Testis (tissue), 2 donors: ENCODE measurements at regions not wholly inside any gene's neighbourhood (a gene's known extent, or its start where the extent isn't known, plus 50 kb on each side); places are given as distances from the start of the nearest gene placed in this dataset.

Source experiments
- DNase-seq: peaks from one replicate; pipeline ENCODE4 v3.0.0-alpha.2; 2019
- H3K27ac ChIP-seq, 2 donors: fragments of 200-600 bp; sonication (generic); one replicate each; pipeline ENCODE4 v1.5.1; 2019
- H3K27me3 ChIP-seq: fragments of 200-600 bp; sonication (generic); one replicate; pipeline ENCODE4 v1.5.1; 2019
- H3K36me3 ChIP-seq: fragments of 200-600 bp; sonication (generic); one replicate; pipeline ENCODE4 v1.5.1; 2017; ENCODE audit warnings: low read depth; ENCODE audit errors: missing control alignments
- H3K4me1 ChIP-seq: fragments of 200-600 bp; sonication (generic); one replicate; pipeline ENCODE4 v1.5.1; 2019
- H3K4me3 ChIP-seq, 2 donors: fragments of 200-600 bp; sonication (generic); one replicate each; pipeline ENCODE4 v1.5.1; 2017 to 2019
- H3K9me3 ChIP-seq: fragments of 200-600 bp; sonication (generic); one replicate; pipeline ENCODE4 v1.5.1; 2017
- POLR2A ChIP-seq: fragments of 450-650 bp; IDR thresholded peaks from one replicate; pipeline ENCODE4 v1.6.1; 2017; ENCODE audit warnings: antibody characterized with exemption, mild to moderate bottlenecking, moderate library complexity
- WGBS, 2 donors: methylation state at CpG; one replicate each; pipeline ENCODE4 v1.1.5; 2018; 5-methylcytosine and 5-hydroxymethylcytosine counted together
- intact Hi-C: fragments of 100-400 bp; cut with DNase I; formaldehyde crosslinking; loops from one replicate; pipeline ENCODE4 v1.15.1; 2023; ENCODE audit warnings: low total_unique reads
- TF ChIP-seq, protein P1 (sequence below), 3 experiments: fragments of 450-650 bp in 2 of 3; fragments of 200-600 bp in 1 of 3; sonication (generic) in 1 of 3; IDR thresholded peaks; one replicate each; pipeline ENCODE4 v1.5.1; 2016 to 2019; ENCODE audit warnings: antibody characterized with exemption in 3 of 3, mild to moderate bottlenecking in 2 of 3, moderate library complexity in 1 of 3

DNA sequence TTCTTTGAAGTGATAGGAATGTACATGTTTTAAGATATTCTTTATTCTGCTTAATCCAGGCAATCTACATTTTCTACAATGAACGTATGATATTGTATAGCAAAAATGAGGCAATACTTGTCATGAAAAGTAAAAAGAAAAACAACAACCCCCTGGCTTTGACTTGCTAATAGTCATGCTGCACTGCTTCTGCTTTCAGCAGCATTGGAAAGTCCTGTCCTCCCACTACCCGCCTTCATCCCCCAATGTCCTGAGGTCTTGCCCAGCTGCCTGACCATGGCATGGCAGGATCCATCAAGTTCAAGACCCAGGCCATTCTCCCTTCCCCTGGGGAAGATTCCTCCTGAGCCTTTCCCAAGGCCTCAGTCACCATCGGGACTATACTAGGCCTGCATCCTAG, 156.5 kb downstream of the SH3BGRL2 start:
- Histone ChIP-seq H3K27ac (no peak overlapping the region), H3K9me3 (no peaks in the 10 kb centered on the region), H3K4me1 (no peaks in the 10 kb centered on the region), H3K27me3 (no peaks in the 10 kb centered on the region), H3K4me3 (no peak overlapping the region), H3K36me3 (no peaks in the 10 kb centered on the region)
- DNase-seq, result no peak
- intact Hi-C loops, result no loop called here
- no peak for TF ChIP-seq POLR2A
- TF ChIP-seq, protein P1, sequence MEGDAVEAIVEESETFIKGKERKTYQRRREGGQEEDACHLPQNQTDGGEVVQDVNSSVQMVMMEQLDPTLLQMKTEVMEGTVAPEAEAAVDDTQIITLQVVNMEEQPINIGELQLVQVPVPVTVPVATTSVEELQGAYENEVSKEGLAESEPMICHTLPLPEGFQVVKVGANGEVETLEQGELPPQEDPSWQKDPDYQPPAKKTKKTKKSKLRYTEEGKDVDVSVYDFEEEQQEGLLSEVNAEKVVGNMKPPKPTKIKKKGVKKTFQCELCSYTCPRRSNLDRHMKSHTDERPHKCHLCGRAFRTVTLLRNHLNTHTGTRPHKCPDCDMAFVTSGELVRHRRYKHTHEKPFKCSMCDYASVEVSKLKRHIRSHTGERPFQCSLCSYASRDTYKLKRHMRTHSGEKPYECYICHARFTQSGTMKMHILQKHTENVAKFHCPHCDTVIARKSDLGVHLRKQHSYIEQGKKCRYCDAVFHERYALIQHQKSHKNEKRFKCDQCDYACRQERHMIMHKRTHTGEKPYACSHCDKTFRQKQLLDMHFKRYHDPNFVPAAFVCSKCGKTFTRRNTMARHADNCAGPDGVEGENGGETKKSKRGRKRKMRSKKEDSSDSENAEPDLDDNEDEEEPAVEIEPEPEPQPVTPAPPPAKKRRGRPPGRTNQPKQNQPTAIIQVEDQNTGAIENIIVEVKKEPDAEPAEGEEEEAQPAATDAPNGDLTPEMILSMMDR (IDR thresholded peaks at IDR 0.05), result no peak
- 86 to 92% methylated on average over 3 of the region's 3 CpGs for WGBS, 2 donors

DNA sequence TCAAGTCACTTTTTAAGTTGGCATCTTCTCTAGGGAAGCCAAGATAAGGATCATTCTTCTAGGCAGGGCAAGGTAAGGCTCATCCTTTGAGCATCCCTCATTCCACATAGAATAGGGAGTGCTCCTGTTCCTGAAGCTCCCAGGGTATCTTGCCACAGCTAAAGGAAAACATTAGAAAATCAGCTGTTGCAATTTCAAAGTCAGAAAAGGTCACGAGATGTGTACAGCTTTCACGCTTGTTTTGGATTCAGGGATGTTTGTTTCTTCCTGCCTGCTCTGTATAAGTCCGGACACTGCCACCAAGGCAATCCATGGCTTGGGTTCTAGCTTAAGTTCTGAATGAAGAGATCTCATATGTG, 153.2 kb downstream of the SH3BGRL2 start:
- DNase-seq, result no peak
- TF ChIP-seq, protein P1 (IDR thresholded peaks at IDR 0.05), result no peak
- TF ChIP-seq POLR2A, result no peak
- no peaks in the 10 kb centered on the region for H3K36me3 ChIP-seq
- no peak overlapping the region for H3K4me3 ChIP-seq
- 85% methylated on average over 3 of the region's 3 CpGs for WGBS, 2 donors
- intact Hi-C loops, result no loop called here
- no peaks in the 10 kb centered on the region for H3K9me3 ChIP-seq
- no peak overlapping the region for H3K27ac ChIP-seq
- H3K27me3 ChIP-seq, result no peaks in the 10 kb centered on the region
- H3K4me1 ChIP-seq, result no peaks in the 10 kb centered on the region

DNA sequence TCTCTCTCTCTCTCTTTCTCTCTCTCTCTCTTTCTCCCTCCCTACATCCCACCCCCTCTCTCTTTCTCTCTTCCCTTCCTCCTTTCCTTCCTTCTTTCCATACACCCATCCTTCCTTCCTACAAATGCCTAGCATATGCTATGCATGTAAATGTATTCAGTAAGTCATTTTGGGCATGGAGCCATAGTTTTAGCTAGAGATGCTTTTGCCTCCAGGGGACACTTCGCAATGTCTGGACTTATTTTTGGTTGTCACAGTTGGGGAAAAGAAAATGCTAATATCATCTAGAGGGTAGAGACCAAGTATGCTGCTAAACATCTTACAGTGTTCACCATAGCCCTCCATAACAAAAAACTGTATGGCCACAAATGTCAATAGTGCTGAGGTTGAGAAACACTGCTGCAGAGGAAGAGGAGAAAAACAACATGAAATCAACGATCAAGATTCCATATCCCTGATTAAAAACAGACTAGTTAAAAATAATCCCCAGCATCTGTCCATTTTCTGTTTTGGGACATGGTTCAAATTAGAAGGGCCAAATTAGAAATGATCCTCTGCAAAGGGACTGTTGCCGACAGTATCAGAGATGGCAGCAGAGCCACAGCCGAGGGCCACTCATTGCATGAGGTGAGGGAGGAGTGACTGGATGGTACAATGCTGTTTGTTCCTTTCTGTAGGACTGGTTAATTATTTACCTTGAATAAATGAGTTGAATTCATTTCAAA, 152.7 kb downstream of the SH3BGRL2 start:
- no peak for DNase-seq
- 90 to 94% methylated on average over 4 of the region's 4 CpGs for WGBS, 2 donors

GRCh38 chr6:79782792-79783580, 151.9 kb downstream of the SH3BGRL2 start:
- peaks cover 4% of the 10 kb centered on the region for H3K4me1 ChIP-seq
- intact Hi-C loops, result no loop called here
- no peaks in the 10 kb centered on the region for H3K27me3 ChIP-seq
- H3K27ac ChIP-seq, result no peak overlapping the region
- DNase-seq, result no peak
- no peaks in the 10 kb centered on the region for H3K9me3 ChIP-seq
- WGBS, 2 donors, result 86 to 89% methylated on average over 5 of the region's 5 CpGs
- H3K4me3 ChIP-seq, result no peak overlapping the region
- no peak for TF ChIP-seq POLR2A
- TF ChIP-seq, protein P1 (IDR thresholded peaks at IDR 0.05), result no peak
- no peaks in the 10 kb centered on the region for H3K36me3 ChIP-seq

More for the DNA sequence above, 152.7 kb downstream of the SH3BGRL2 start:
- TF ChIP-seq, protein P1 (IDR thresholded peaks at IDR 0.05), result no peak
- no peak for TF ChIP-seq POLR2A
- Histone ChIP-seq H3K27me3 (no peaks in the 10 kb centered on the region), H3K36me3 (no peaks in the 10 kb centered on the region), H3K9me3 (no peaks in the 10 kb centered on the region), H3K4me1 (no peaks in the 10 kb centered on the region), H3K27ac (no peak overlapping the region), H3K4me3 (no peak overlapping the region)
- intact Hi-C loops, result no loop called here
